Parathyroid adenoma (tissue), 2 donors: ENCODE measurements at regions not wholly inside any gene's neighbourhood (a gene's known extent, or its start where the extent isn't known, plus 50 kb on each side); places are given as distances from the start of the nearest gene placed in this dataset.

Source experiments
- H2AFZ ChIP-seq: fragments of 300-600 bp; sonication (generic); one replicate; pipeline ENCODE4 v1.7.0; 2017; ENCODE audit warnings: antibody characterized with exemption, mild to moderate bottlenecking
- H3K27ac ChIP-seq: fragments of 300-600 bp; sonication (generic); one replicate; pipeline ENCODE4 v1.7.0; 2017
- H3K27me3 ChIP-seq: fragments of 300-600 bp; sonication (generic); one replicate; pipeline ENCODE4 v1.7.0; 2017; ENCODE audit warnings: low read length; ENCODE audit not compliant: control insufficient read depth, insufficient read depth
- H3K36me3 ChIP-seq: fragments of 300-600 bp; sonication (generic); one replicate; pipeline ENCODE4 v1.7.0; 2017; ENCODE audit warnings: low read length; ENCODE audit not compliant: control insufficient read depth, insufficient read depth
- H3K4me1 ChIP-seq: fragments of 300-600 bp; sonication (generic); one replicate; pipeline ENCODE4 v1.7.0; 2017; ENCODE audit warnings: control low read depth
- H3K4me2 ChIP-seq: fragments of 300-600 bp; sonication (generic); one replicate; pipeline ENCODE4 v1.7.0; 2017; ENCODE audit warnings: low read length
- H3K4me3 ChIP-seq: fragments of 300-600 bp; sonication (generic); one replicate; pipeline ENCODE4 v1.7.0; 2017; ENCODE audit warnings: low read depth, low read length
- H3K79me2 ChIP-seq: fragments of 300-600 bp; sonication (generic); one replicate; pipeline ENCODE4 v1.7.0; 2017; ENCODE audit warnings: control low read depth
- H3K9ac ChIP-seq: fragments of 300-600 bp; sonication (generic); one replicate; pipeline ENCODE4 v1.7.0; 2017; ENCODE audit warnings: mild to moderate bottlenecking
- H3K9me3 ChIP-seq: fragments of 300-600 bp; sonication (generic); one replicate; pipeline ENCODE4 v1.7.0; 2017; ENCODE audit warnings: low read length; ENCODE audit not compliant: control insufficient read depth
- TF ChIP-seq, protein P1 (sequence below): fragments of 300-600 bp; sonication (generic); IDR thresholded peaks from one replicate; pipeline ENCODE4 v1.7.0; 2017; ENCODE audit warnings: antibody characterized with exemption, mild to moderate bottlenecking
- donor health status: primary hyperparathyroidism.

GRCh38 chr6:48233063-48233462, 122.1 kb upstream of the PTCHD4 start:
- Histone ChIP-seq H3K9ac (no peak overlapping the region), H3K27me3 (peaks cover 3% of the 10 kb centered on the region), H3K36me3 (no peaks in the 10 kb centered on the region), H3K4me2 (no peak overlapping the region), H3K4me1 (no peaks in the 10 kb centered on the region), H3K27ac (no peak overlapping the region), H3K79me2 (no peaks in the 10 kb centered on the region), H3K4me3 (no peak overlapping the region), H3K9me3 (no peaks in the 10 kb centered on the region), H2AFZ (no peak overlapping the region)
- TF ChIP-seq, protein P1, sequence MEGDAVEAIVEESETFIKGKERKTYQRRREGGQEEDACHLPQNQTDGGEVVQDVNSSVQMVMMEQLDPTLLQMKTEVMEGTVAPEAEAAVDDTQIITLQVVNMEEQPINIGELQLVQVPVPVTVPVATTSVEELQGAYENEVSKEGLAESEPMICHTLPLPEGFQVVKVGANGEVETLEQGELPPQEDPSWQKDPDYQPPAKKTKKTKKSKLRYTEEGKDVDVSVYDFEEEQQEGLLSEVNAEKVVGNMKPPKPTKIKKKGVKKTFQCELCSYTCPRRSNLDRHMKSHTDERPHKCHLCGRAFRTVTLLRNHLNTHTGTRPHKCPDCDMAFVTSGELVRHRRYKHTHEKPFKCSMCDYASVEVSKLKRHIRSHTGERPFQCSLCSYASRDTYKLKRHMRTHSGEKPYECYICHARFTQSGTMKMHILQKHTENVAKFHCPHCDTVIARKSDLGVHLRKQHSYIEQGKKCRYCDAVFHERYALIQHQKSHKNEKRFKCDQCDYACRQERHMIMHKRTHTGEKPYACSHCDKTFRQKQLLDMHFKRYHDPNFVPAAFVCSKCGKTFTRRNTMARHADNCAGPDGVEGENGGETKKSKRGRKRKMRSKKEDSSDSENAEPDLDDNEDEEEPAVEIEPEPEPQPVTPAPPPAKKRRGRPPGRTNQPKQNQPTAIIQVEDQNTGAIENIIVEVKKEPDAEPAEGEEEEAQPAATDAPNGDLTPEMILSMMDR: no peak

DNA sequence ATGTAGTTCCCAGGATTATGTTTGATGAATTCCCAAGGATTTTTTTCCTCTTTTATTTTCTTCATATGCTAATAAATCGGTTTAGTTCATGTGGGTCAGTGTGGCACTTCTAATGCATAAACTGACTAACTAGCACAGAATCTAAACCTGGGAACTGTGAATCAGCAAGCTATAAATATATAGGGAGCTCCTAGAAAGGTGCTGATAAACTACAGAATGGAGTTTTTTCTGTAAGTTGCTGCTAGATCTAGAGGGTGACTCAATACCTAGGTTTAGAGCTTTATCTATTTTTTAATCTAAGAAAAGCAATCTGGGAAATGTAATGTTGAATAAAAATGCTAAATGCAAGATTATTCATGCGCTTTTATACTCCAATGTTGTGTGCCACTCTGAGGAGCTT, 118.8 kb upstream of the PTCHD4 start:
- Histone ChIP-seq H3K4me1 (no peaks in the 10 kb centered on the region), H3K27ac (no peak overlapping the region), H3K4me3 (no peak overlapping the region), H3K9ac (no peak overlapping the region), H3K36me3 (no peaks in the 10 kb centered on the region), H3K27me3 (peaks cover 3% of the 10 kb centered on the region), H3K9me3 (no peaks in the 10 kb centered on the region), H2AFZ (no peak overlapping the region), H3K4me2 (no peak overlapping the region), H3K79me2 (no peaks in the 10 kb centered on the region)
- TF ChIP-seq, protein P1: no peak

- no peak overlapping the region for H3K4me2 ChIP-seq
- H3K4me1 ChIP-seq: no peaks in the 10 kb centered on the region
- no peaks in the 10 kb centered on the region for H3K9me3 ChIP-seq
- H3K27me3 ChIP-seq: no peaks in the 10 kb centered on the region
- no peaks in the 10 kb centered on the region for H3K36me3 ChIP-seq
- no peak overlapping the region for H2AFZ ChIP-seq
- H3K27ac ChIP-seq: no peak overlapping the region
- no peak overlapping the region for H3K4me3 ChIP-seq
- TF ChIP-seq, protein P1: no peak
- no peaks in the 10 kb centered on the region for H3K79me2 ChIP-seq
- H3K9ac ChIP-seq: no peak overlapping the region
Observed at GRCh38 chr6:48222241-48222640, 111.2 kb upstream of the PTCHD4 start.

GRCh38 chr6:48213076-48213788, 102.2 kb upstream of the PTCHD4 start:
- Histone ChIP-seq H3K27me3 (no peaks in the 10 kb centered on the region), H3K36me3 (no peaks in the 10 kb centered on the region), H3K4me3 (no peak overlapping the region), H2AFZ (no peak overlapping the region), H3K4me2 (no peak overlapping the region), H3K79me2 (no peaks in the 10 kb centered on the region), H3K4me1 (no peaks in the 10 kb centered on the region), H3K27ac (no peak overlapping the region), H3K9me3 (no peaks in the 10 kb centered on the region), H3K9ac (no peak overlapping the region)
- TF ChIP-seq, protein P1: no peak

GRCh38 chr6:48212501-48212900, 101.5 kb upstream of the PTCHD4 start:
- Histone ChIP-seq H3K27ac (no peak overlapping the region), H2AFZ (no peak overlapping the region), H3K9ac (no peak overlapping the region)

More at GRCh38 chr6:48212501-48212900, 101.5 kb upstream of the PTCHD4 start:
- TF ChIP-seq, protein P1: no peak
- H3K79me2 ChIP-seq: no peaks in the 10 kb centered on the region
- no peaks in the 10 kb centered on the region for H3K9me3 ChIP-seq
- no peak overlapping the region for H3K4me3 ChIP-seq
- H3K36me3 ChIP-seq: no peaks in the 10 kb centered on the region
- no peaks in the 10 kb centered on the region for H3K4me1 ChIP-seq
- H3K27me3 ChIP-seq: no peaks in the 10 kb centered on the region
- no peak overlapping the region for H3K4me2 ChIP-seq
